NB4 (cell line): ENCODE measurements at regions not wholly inside any gene's neighbourhood (a gene's known extent, or its start where the extent isn't known, plus 50 kb on each side); places are given as distances from the start of the nearest gene placed in this dataset.
A peak's percentile ranks its signal among the peaks of the same experiment; 100 is the strongest.

Experiments
- DNase-seq: peaks from one replicate; pipeline ENCODE4 v3.0.0; 2010; ENCODE audit warnings: low read depth
- H3K4me3 ChIP-seq: one replicate; pipeline ENCODE4 v1.5.1; 2011; ENCODE audit warnings: mild to moderate bottlenecking, low read depth, low read length, moderate library complexity
- MAX ChIP-seq: IDR thresholded peaks from 2 replicates; pipeline ENCODE4 v1.6.1; 2011; ENCODE audit warnings: low read depth, low read length
- MYC ChIP-seq: IDR thresholded peaks from 2 replicates; pipeline ENCODE4 v1.6.1; 2011; ENCODE audit warnings: low read depth, low read length
- POLR2A ChIP-seq: IDR thresholded peaks from 2 replicates; pipeline ENCODE4 v1.6.1; 2011; ENCODE audit warnings: mild to moderate bottlenecking; ENCODE audit not compliant: insufficient read length; ENCODE audit errors: extremely low read depth
- TF ChIP-seq, protein P1 (sequence below): IDR thresholded peaks from one replicate; pipeline ENCODE4 v1.5.1; 2012; ENCODE audit warnings: low read depth, low read length

GRCh38 chr20:40326784-40327183, 362.3 kb downstream of the MAFB start:
- DNase-seq: peak; percentile 91
- no peak overlapping the region for H3K4me3 ChIP-seq
- TF ChIP-seq, protein P1, sequence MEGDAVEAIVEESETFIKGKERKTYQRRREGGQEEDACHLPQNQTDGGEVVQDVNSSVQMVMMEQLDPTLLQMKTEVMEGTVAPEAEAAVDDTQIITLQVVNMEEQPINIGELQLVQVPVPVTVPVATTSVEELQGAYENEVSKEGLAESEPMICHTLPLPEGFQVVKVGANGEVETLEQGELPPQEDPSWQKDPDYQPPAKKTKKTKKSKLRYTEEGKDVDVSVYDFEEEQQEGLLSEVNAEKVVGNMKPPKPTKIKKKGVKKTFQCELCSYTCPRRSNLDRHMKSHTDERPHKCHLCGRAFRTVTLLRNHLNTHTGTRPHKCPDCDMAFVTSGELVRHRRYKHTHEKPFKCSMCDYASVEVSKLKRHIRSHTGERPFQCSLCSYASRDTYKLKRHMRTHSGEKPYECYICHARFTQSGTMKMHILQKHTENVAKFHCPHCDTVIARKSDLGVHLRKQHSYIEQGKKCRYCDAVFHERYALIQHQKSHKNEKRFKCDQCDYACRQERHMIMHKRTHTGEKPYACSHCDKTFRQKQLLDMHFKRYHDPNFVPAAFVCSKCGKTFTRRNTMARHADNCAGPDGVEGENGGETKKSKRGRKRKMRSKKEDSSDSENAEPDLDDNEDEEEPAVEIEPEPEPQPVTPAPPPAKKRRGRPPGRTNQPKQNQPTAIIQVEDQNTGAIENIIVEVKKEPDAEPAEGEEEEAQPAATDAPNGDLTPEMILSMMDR: no peak
- TF ChIP-seq MAX (peak; percentile 42), POLR2A (no peak), MYC (0 out of 2 replicates have a peak, but pooled peaks have one; percentile 27)

- TF ChIP-seq, protein P1: no peak
- TF ChIP-seq MYC (no peak), POLR2A (no peak), MAX (no peak)
- DNase-seq: peak; percentile 48
These were observed 363.9 kb downstream of the MAFB start for GRCh38 chr20:40325006-40325568.

GRCh38 chr20:40323361-40323794, 365.7 kb downstream of the MAFB start:
- H3K4me3 ChIP-seq: peak overlapping the region; percentile 32
- TF ChIP-seq MAX: no peak
- TF ChIP-seq, protein P1: no peak
- no peak for TF ChIP-seq POLR2A
- no peak for TF ChIP-seq MYC
- DNase-seq: peak; percentile 96

More at GRCh38 chr20:40325006-40325568, 363.9 kb downstream of the MAFB start:
- no peak overlapping the region for H3K4me3 ChIP-seq

- DNase-seq: peak; percentile 70
- TF ChIP-seq MYC: no peak
- TF ChIP-seq POLR2A: no peak
- TF ChIP-seq MAX: no peak
- TF ChIP-seq, protein P1: no peak
- peak overlapping the region; percentile 32 for H3K4me3 ChIP-seq
These were observed 366.1 kb downstream of the MAFB start for GRCh38 chr20:40322941-40323340.

- no peak for DNase-seq
- no peak for TF ChIP-seq POLR2A
- no peak for TF ChIP-seq MYC
- TF ChIP-seq MAX: no peak
- TF ChIP-seq, protein P1: no peak
- no peak overlapping the region for H3K4me3 ChIP-seq
These were observed 368.5 kb downstream of the MAFB start for GRCh38 chr20:40320517-40321011.
